Astrocyte (in vitro differentiated cells and primary cell): ENCODE measurements at regions not wholly inside any gene's neighbourhood (a gene's known extent, or its start where the extent isn't known, plus 50 kb on each side); places are given as distances from the start of the nearest gene placed in this dataset.

Experiments
- CTCF ChIP-seq: IDR thresholded peaks from 2 replicates; pipeline ENCODE4 v1.5.1; 2011; ENCODE audit warnings: low read depth, mild to moderate bottlenecking, inconsistent platforms, low read length, moderate library complexity; ENCODE audit not compliant: insufficient read depth
- EZH2 ChIP-seq: IDR thresholded peaks from 2 replicates; pipeline ENCODE4 v1.6.1; 2012; ENCODE audit warnings: mild to moderate bottlenecking, low read length, inconsistent platforms; ENCODE audit not compliant: insufficient read depth

DNA sequence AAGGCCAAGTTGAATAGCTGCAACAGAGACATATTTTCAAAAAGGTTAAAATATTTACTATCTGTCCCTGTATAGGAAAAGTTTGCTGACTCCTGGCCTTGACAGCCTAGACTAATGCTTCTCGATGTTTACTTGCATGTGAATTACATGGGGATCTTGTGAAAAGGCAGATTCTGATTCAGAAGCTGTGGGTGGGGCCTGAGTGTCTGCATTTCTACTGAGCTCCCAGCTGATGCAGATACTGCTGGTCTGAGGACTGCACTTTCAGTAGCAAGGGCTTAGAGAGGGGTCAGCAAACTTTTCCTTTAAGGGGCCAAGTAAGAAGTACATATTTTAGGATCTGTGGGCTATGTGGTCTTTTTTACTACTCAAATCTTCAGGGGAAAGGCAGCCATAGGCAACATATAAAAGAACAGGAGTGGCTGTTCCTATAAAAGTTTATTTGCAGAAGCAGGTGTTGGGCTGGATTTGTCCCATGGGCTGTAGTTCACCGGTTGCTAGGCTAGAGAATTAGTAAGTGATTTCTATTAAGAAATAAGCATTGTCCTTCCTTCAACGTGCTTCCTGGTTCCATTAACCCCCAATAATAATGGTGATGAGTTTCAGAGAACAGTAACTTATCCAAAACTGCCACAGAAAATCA is 97.2 kb upstream of the PDE5A start:
- TF ChIP-seq CTCF (no peak), EZH2 (no peak)
